ENCODE measurements at regions not wholly inside any gene's neighbourhood (a gene's known extent, or its start where the extent isn't known, plus 50 kb on each side); places are given as distances from the start of the nearest gene placed in this dataset.

DNA sequence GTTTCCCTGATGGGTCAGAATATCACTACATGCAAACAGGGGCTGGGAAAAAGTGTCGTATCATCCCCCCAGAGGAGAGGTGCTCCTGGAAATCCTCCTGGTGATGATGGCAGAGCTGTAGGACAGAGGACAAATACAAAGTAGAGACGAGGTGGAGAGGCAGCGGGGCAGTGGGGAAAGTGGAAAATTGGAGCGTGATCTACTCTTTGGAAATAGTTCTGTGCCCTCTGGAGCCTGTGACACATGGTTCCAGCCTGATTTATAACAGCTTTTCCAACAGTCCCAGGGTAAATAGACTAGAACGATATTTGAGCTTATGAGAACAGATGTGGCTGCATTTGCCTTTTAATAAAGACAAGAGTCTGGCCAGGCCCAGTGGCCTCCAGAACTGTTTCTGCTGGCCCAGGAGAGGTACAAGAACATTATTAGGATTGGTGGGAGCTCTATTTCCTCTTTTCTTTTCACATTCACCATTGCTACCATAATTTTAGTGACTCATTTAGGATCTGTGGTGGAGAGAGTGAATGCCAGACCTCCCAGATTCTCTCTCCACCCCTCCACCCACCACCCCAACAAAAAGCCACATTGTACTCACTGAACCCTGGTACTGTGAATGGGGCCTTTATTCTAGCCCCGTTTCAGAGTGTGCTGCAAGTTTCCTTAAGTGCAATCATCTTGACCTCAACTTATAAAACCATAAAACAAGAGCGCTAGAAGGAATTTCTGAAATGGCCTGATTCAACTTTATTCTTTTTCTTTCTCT, 78.3 kb downstream of the BTBD3 start:
- TF ChIP-seq, protein P1, sequence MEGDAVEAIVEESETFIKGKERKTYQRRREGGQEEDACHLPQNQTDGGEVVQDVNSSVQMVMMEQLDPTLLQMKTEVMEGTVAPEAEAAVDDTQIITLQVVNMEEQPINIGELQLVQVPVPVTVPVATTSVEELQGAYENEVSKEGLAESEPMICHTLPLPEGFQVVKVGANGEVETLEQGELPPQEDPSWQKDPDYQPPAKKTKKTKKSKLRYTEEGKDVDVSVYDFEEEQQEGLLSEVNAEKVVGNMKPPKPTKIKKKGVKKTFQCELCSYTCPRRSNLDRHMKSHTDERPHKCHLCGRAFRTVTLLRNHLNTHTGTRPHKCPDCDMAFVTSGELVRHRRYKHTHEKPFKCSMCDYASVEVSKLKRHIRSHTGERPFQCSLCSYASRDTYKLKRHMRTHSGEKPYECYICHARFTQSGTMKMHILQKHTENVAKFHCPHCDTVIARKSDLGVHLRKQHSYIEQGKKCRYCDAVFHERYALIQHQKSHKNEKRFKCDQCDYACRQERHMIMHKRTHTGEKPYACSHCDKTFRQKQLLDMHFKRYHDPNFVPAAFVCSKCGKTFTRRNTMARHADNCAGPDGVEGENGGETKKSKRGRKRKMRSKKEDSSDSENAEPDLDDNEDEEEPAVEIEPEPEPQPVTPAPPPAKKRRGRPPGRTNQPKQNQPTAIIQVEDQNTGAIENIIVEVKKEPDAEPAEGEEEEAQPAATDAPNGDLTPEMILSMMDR (IDR thresholded peaks at IDR 0.05 in 4 of 5, conservative IDR thresholded peaks at IDR 0.05 in 1 of 5): no peak
- TF ChIP-seq POLR2A (IDR thresholded peaks at IDR 0.05): no peak
